ENCODE measurements at regions not wholly inside any gene's neighbourhood (a gene's known extent, or its start where the extent isn't known, plus 50 kb on each side); places are given as distances from the start of the nearest gene placed in this dataset.

- no peak overlapping the region for H3K4me2 ChIP-seq (ENCODE audit: low read length)
Measured at GRCh38 chr2:63668466-63668865, 79.7 kb downstream of the MDH1 start.

GRCh38 chr2:63669596-63669995, 80.8 kb downstream of the MDH1 start:
- no peaks in the 10 kb centered on the region for H3K36me3 ChIP-seq (ENCODE audit: control insufficient read depth, low read length)
- H3K27ac ChIP-seq (ENCODE audit: low read depth, low read length): no peak overlapping the region
- no peaks in the 10 kb centered on the region for H3F3A ChIP-seq (ENCODE audit: control insufficient read depth, insufficient read depth)
- no peak overlapping the region for H3K4me2 ChIP-seq (ENCODE audit: low read length)
- H3K27me3 ChIP-seq (ENCODE audit: control insufficient read depth, low read length): 0 out of 2 replicates have a peak, but pooled peaks cover 2% of the 10 kb centered on the region
- H3K79me2 ChIP-seq (ENCODE audit: control insufficient read depth, low read length): no peaks in the 10 kb centered on the region
- no peaks in the 10 kb centered on the region for H3K9me3 ChIP-seq (ENCODE audit: control insufficient read depth, insufficient read depth, low read length)
- H4K20me1 ChIP-seq (ENCODE audit: control insufficient read depth, insufficient read depth, low read depth, low read length): no peaks in the 10 kb centered on the region
- H3K4me1 ChIP-seq (ENCODE audit: control insufficient read depth, low read length): no peaks in the 10 kb centered on the region
- no peak overlapping the region for H3K4me3 ChIP-seq (ENCODE audit: low read length)
- TF ChIP-seq CTCF (IDR thresholded peaks at IDR 0.05; ENCODE audit: low read depth, low read length, poor library complexity, severe bottlenecking) (no peak), EZH2phosphoT487 (IDR thresholded peaks at IDR 0.05; ENCODE audit: borderline replicate concordance, low read length) (no peak)
- no peaks in the 10 kb centered on the region for H3K9me2 ChIP-seq (replicated peaks; ENCODE audit: control insufficient read depth, low read length)

More at GRCh38 chr2:63668466-63668865, 79.7 kb downstream of the MDH1 start:
- Histone ChIP-seq H3K9me3 (ENCODE audit: control insufficient read depth, insufficient read depth, low read length) (no peaks in the 10 kb centered on the region), H3K9me2 (replicated peaks; ENCODE audit: control insufficient read depth, low read length) (no peaks in the 10 kb centered on the region), H3K4me3 (ENCODE audit: low read length) (no peak overlapping the region), H3K27me3 (ENCODE audit: control insufficient read depth, low read length) (0 out of 2 replicates have a peak, but pooled peaks cover 2% of the 10 kb centered on the region), H4K20me1 (ENCODE audit: control insufficient read depth, insufficient read depth, low read depth, low read length) (no peaks in the 10 kb centered on the region), H3F3A (ENCODE audit: control insufficient read depth, insufficient read depth) (no peaks in the 10 kb centered on the region), H3K4me1 (ENCODE audit: control insufficient read depth, low read length) (no peaks in the 10 kb centered on the region), H3K36me3 (ENCODE audit: control insufficient read depth, low read length) (no peaks in the 10 kb centered on the region), H3K79me2 (ENCODE audit: control insufficient read depth, low read length) (no peaks in the 10 kb centered on the region), H3K27ac (ENCODE audit: low read depth, low read length) (no peak overlapping the region)
- TF ChIP-seq EZH2phosphoT487 (IDR thresholded peaks at IDR 0.05; ENCODE audit: borderline replicate concordance, low read length) (no peak), CTCF (IDR thresholded peaks at IDR 0.05; ENCODE audit: low read depth, low read length, poor library complexity, severe bottlenecking) (no peak)

GRCh38 chr2:63673865-63674533, 85.2 kb downstream of the MDH1 start:
- Histone ChIP-seq H3K9me2 (replicated peaks; ENCODE audit: control insufficient read depth, low read length) (no peaks in the 10 kb centered on the region), H3K4me2 (ENCODE audit: low read length) (no peak overlapping the region), H3F3A (ENCODE audit: control insufficient read depth, insufficient read depth) (no peaks in the 10 kb centered on the region), H3K36me3 (ENCODE audit: control insufficient read depth, low read length) (no peaks in the 10 kb centered on the region), H3K4me1 (ENCODE audit: control insufficient read depth, low read length) (no peaks in the 10 kb centered on the region), H3K79me2 (ENCODE audit: control insufficient read depth, low read length) (no peaks in the 10 kb centered on the region), H4K20me1 (ENCODE audit: control insufficient read depth, insufficient read depth, low read depth, low read length) (no peaks in the 10 kb centered on the region), H3K9me3 (ENCODE audit: control insufficient read depth, insufficient read depth, low read length) (no peaks in the 10 kb centered on the region), H3K27ac (ENCODE audit: low read depth, low read length) (no peak overlapping the region), H3K4me3 (ENCODE audit: low read length) (no peak overlapping the region), H3K27me3 (ENCODE audit: control insufficient read depth, low read length) (0 out of 2 replicates have a peak, but pooled peaks cover under 1% of the 10 kb centered on the region)
- no peak for TF ChIP-seq EZH2phosphoT487 (IDR thresholded peaks at IDR 0.05; ENCODE audit: borderline replicate concordance, low read length)
- no peak for TF ChIP-seq CTCF (IDR thresholded peaks at IDR 0.05; ENCODE audit: low read depth, low read length, poor library complexity, severe bottlenecking)
